Astrocyte (in vitro differentiated cells and primary cell): ENCODE measurements at regions not wholly inside any gene's neighbourhood (a gene's known extent, or its start where the extent isn't known, plus 50 kb on each side); places are given as distances from the start of the nearest gene placed in this dataset.
A peak's percentile ranks its signal among the peaks of the same experiment; 100 is the strongest.

Experiments
- DNase-seq: peaks from one replicate; pipeline ENCODE4 v3.0.0-alpha.2; 2010; ENCODE audit warnings: low read depth
- FAIRE-seq: peaks from 2 replicates; lab custom pipeline; 2011; peaks lifted over from hg19 to GRCh38; lab: Jason Lieb, UNC
- H2AFZ ChIP-seq: 2 replicates; pipeline ENCODE4 v1.6.0; 2012; ENCODE audit warnings: low read depth, low read length, inconsistent platforms
- H3K27ac ChIP-seq: 2 replicates; pipeline ENCODE4 v1.5.1; 2011; ENCODE audit warnings: low read depth, low read length, inconsistent platforms
- H3K27me3 ChIP-seq: 2 replicates; pipeline ENCODE4 v1.6.0; 2011; ENCODE audit warnings: low read length, inconsistent platforms; ENCODE audit not compliant: insufficient read depth
- H3K36me3 ChIP-seq: 2 replicates; pipeline ENCODE4 v1.5.1; 2011; ENCODE audit warnings: low read length, inconsistent platforms; ENCODE audit not compliant: insufficient read depth
- H3K4me1 ChIP-seq: 2 replicates; pipeline ENCODE4 v1.5.1; 2011; ENCODE audit warnings: low read length, inconsistent platforms; ENCODE audit not compliant: insufficient read depth
- H3K4me2 ChIP-seq: 2 replicates; pipeline ENCODE4 v1.6.0; 2012; ENCODE audit warnings: low read length, inconsistent platforms
- H3K4me3 ChIP-seq: 2 replicates; pipeline ENCODE4 v1.5.1; 2011; ENCODE audit warnings: low read depth, mild to moderate bottlenecking, low read length, inconsistent platforms; ENCODE audit not compliant: insufficient read depth
- H3K79me2 ChIP-seq: 2 replicates; pipeline ENCODE4 v1.6.0; 2012; ENCODE audit warnings: mild to moderate bottlenecking, low read length, inconsistent platforms; ENCODE audit not compliant: insufficient read depth
- H3K9ac ChIP-seq: 2 replicates; pipeline ENCODE4 v1.6.0; 2012; ENCODE audit warnings: mild to moderate bottlenecking, low read length, inconsistent platforms
- H3K9me3 ChIP-seq: 2 replicates; pipeline ENCODE4 v1.5.1; 2012; ENCODE audit warnings: low read depth, mild to moderate bottlenecking, low read length, inconsistent platforms; ENCODE audit not compliant: insufficient read depth
- H4K20me1 ChIP-seq: 2 replicates; pipeline ENCODE4 v1.6.0; 2012; ENCODE audit warnings: low read length, inconsistent platforms; ENCODE audit not compliant: insufficient read depth
- H3K27ac Mint-ChIP-seq: one replicate; pipeline ENCODE4 v1.8.0; 2021; ENCODE audit warnings: mild to moderate bottlenecking, mixed read lengths; ENCODE audit not compliant: unreplicated experiment
- H3K27me3 Mint-ChIP-seq: one replicate; pipeline ENCODE4 v1.8.0; 2021; ENCODE audit warnings: low read depth, mixed read lengths; ENCODE audit not compliant: unreplicated experiment
- H3K36me3 Mint-ChIP-seq: one replicate; pipeline ENCODE4 v1.8.0; 2021; ENCODE audit warnings: low read depth, mixed read lengths; ENCODE audit not compliant: unreplicated experiment
- H3K4me1 Mint-ChIP-seq: one replicate; pipeline ENCODE4 v1.8.0; 2021; ENCODE audit warnings: low read depth, mixed read lengths; ENCODE audit not compliant: unreplicated experiment
- H3K4me3 Mint-ChIP-seq: one replicate; pipeline ENCODE4 v1.8.0; 2021; ENCODE audit warnings: mild to moderate bottlenecking, moderate library complexity, mixed read lengths; ENCODE audit not compliant: unreplicated experiment
- H3K9me3 Mint-ChIP-seq: one replicate; pipeline ENCODE4 v1.8.0; 2021; ENCODE audit warnings: mild to moderate bottlenecking, mixed read lengths; ENCODE audit not compliant: unreplicated experiment
- EZH2 ChIP-seq: IDR thresholded peaks from 2 replicates; pipeline ENCODE4 v1.6.1; 2012; ENCODE audit warnings: mild to moderate bottlenecking, low read length, inconsistent platforms; ENCODE audit not compliant: insufficient read depth
- TF ChIP-seq, protein P1 (sequence below): IDR thresholded peaks from 2 replicates; pipeline ENCODE4 v1.5.1; 2011; ENCODE audit warnings: low read depth, mild to moderate bottlenecking, inconsistent platforms, low read length, moderate library complexity; ENCODE audit not compliant: insufficient read depth

DNA sequence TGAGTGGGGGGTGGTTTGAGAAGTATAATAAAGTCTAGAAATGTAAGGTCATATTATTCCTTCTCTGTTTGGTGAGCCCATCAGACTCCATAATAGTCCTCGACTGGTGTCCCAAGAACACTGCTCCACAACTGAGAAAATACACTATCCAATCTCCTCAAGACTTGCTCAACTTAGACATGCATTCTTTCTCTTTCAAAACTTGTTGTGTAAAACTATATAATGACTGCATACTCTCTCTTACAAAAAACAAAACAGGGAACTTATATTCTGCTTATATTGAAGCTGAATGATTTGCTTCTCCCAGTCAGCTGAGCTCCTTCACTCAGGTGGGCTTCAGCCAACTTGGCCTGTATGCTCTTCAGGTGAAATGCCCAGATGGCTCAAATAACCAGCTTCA lies 204.7 kb downstream of the ZNF365 start:
- Mint-ChIP-seq H3K4me3 (no peak overlapping the region), H3K27me3 (no peaks in the 10 kb centered on the region), H3K4me1 (peaks cover 65% of the 10 kb centered on the region), H3K9me3 (peaks cover 4% of the 10 kb centered on the region), H3K36me3 (no peaks in the 10 kb centered on the region), H3K27ac (peak overlapping the region; percentile 94)
- Histone ChIP-seq H3K4me3 (no peak overlapping the region), H3K4me1 (peaks cover 39% of the 10 kb centered on the region), H3K36me3 (no peaks in the 10 kb centered on the region), H4K20me1 (no peaks in the 10 kb centered on the region), H3K27me3 (no peaks in the 10 kb centered on the region), H3K27ac (no peak overlapping the region), H3K79me2 (no peaks in the 10 kb centered on the region), H2AFZ (no peak overlapping the region), H3K4me2 (no peak overlapping the region), H3K9me3 (no peaks in the 10 kb centered on the region), H3K9ac (no peak overlapping the region)
- no peak for FAIRE-seq
- TF ChIP-seq, protein P1, sequence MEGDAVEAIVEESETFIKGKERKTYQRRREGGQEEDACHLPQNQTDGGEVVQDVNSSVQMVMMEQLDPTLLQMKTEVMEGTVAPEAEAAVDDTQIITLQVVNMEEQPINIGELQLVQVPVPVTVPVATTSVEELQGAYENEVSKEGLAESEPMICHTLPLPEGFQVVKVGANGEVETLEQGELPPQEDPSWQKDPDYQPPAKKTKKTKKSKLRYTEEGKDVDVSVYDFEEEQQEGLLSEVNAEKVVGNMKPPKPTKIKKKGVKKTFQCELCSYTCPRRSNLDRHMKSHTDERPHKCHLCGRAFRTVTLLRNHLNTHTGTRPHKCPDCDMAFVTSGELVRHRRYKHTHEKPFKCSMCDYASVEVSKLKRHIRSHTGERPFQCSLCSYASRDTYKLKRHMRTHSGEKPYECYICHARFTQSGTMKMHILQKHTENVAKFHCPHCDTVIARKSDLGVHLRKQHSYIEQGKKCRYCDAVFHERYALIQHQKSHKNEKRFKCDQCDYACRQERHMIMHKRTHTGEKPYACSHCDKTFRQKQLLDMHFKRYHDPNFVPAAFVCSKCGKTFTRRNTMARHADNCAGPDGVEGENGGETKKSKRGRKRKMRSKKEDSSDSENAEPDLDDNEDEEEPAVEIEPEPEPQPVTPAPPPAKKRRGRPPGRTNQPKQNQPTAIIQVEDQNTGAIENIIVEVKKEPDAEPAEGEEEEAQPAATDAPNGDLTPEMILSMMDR, result no peak
- TF ChIP-seq EZH2, result no peak
- no peak for DNase-seq

DNA sequence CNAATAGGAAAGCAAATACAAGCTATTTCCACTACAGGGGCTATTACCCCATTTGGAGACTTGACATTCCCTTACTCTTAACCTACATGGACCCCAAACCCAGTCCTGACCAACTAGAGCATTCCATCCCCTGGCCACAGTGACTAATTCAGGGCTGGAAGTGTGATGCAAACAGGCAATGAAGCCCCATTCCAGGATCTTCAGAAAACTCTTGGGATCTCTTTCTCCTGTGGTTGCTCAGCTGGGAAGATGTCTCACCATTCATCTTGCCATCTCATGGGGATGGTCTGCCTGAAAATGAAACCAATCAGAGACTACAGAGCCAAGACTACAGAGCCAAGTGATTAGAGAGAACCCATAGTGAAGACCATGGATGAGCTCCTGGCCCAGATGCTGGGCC lies 206.2 kb downstream of the ZNF365 start:
- Mint-ChIP-seq H3K27ac (peak overlapping the region; percentile 99), H3K4me1 (peaks cover 78% of the 10 kb centered on the region), H3K9me3 (peaks cover 4% of the 10 kb centered on the region), H3K36me3 (no peaks in the 10 kb centered on the region), H3K27me3 (no peaks in the 10 kb centered on the region), H3K4me3 (no peak overlapping the region)
- H3K36me3 ChIP-seq, result no peaks in the 10 kb centered on the region
- H3K4me1 ChIP-seq, result peaks cover 51% of the 10 kb centered on the region
- H3K9me3 ChIP-seq, result no peaks in the 10 kb centered on the region
- H3K79me2 ChIP-seq, result no peaks in the 10 kb centered on the region
- FAIRE-seq (no peak), DNase-seq (peak; percentile 77)
- H3K27me3 ChIP-seq, result no peaks in the 10 kb centered on the region
- no peak overlapping the region for H3K4me2 ChIP-seq
- no peak overlapping the region for H3K4me3 ChIP-seq
- no peaks in the 10 kb centered on the region for H4K20me1 ChIP-seq
- no peak overlapping the region for H3K9ac ChIP-seq
- no peak overlapping the region for H3K27ac ChIP-seq
- no peak overlapping the region for H2AFZ ChIP-seq
- TF ChIP-seq, protein P1, result no peak
- no peak for TF ChIP-seq EZH2

DNA sequence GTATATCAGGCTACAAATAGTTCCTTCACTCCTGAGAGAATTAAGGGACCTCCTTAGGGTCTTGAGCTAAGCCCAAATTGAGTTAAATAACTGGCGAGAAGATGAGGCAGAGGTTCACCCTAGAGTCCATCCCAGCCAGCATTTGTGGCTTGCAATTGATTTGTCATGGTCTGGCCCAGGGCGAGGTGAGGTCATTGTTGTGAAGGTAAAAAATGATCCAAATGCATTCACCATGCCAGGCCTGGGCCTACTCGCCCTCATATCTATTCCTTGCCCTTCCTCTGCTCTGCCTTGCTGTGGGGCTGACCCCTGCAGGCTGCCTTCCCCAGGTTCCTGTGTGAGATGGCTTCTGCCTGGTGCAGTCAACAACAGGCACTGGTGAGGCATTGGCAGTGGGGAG lies 207.2 kb downstream of the ZNF365 start:
- Mint-ChIP-seq H3K27me3 (no peaks in the 10 kb centered on the region), H3K36me3 (no peaks in the 10 kb centered on the region), H3K4me3 (no peak overlapping the region), H3K9me3 (peaks cover 4% of the 10 kb centered on the region), H3K4me1 (peaks cover 88% of the 10 kb centered on the region), H3K27ac (peak overlapping the region; percentile 99)
- FAIRE-seq (no peak), DNase-seq (peak; percentile 63)
- Histone ChIP-seq H3K9ac (no peak overlapping the region), H4K20me1 (no peaks in the 10 kb centered on the region), H3K27me3 (no peaks in the 10 kb centered on the region), H3K4me1 (peaks cover 52% of the 10 kb centered on the region), H2AFZ (no peak overlapping the region), H3K36me3 (no peaks in the 10 kb centered on the region), H3K9me3 (no peaks in the 10 kb centered on the region), H3K79me2 (no peaks in the 10 kb centered on the region), H3K27ac (no peak overlapping the region), H3K4me2 (no peak overlapping the region), H3K4me3 (no peak overlapping the region)
- no peak for TF ChIP-seq EZH2
- TF ChIP-seq, protein P1, result no peak
